ENCODE measurements at regions not wholly inside any gene's neighbourhood (a gene's known extent, or its start where the extent isn't known, plus 50 kb on each side); places are given as distances from the start of the nearest gene placed in this dataset.

- intact Hi-C loops (cut with DNase I): no loop called here
- DNase-seq (ENCODE audit: low spot score): no peak
These were observed 444.9 kb downstream of the PCDH20 start for GRCh38 chr13:60970736-60971135.

DNA sequence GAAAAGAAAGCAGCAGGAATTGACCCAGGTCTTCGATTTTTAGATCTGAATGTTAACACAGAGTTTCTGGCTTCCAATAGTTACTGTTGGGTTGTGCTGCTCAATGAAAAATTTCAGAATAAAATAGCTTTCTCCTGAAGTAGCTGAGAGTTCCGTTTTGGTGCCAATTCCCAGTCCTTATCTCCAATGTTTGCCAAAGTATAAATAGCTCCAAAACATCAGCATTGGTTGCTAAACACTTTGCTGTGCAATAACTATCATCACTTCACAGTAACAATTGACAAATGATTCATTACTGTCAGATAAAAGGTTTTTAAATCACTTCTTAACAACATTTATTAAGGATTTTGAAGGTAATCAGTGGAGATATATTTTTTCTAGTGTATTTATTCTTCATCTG lies 446.0 kb downstream of the PCDH20 start:
- intact Hi-C loops (cut with DNase I): no loop called here
- DNase-seq (ENCODE audit: low spot score): no peak

DNA sequence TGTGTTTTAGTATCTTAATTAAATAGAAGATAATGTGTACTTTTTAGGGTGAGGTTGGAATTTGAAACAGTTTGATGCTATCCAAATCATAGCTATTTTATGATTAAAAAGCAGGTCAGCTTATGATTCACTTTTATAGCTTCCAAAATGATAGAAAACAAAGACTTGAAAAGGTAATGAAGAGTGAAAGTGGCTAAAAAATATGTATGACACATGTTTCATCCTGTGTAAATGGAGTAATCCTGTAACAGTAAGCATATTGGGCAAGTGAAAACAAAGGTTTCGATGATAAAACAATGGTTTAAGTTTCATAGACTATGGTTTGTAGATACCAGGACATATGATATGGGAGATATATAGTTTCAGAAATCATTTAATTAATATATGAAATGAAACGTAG lies 456.2 kb downstream of the PCDH20 start:
- no peak for DNase-seq (ENCODE audit: low spot score)
- intact Hi-C loops (cut with DNase I): no loop called here

DNA sequence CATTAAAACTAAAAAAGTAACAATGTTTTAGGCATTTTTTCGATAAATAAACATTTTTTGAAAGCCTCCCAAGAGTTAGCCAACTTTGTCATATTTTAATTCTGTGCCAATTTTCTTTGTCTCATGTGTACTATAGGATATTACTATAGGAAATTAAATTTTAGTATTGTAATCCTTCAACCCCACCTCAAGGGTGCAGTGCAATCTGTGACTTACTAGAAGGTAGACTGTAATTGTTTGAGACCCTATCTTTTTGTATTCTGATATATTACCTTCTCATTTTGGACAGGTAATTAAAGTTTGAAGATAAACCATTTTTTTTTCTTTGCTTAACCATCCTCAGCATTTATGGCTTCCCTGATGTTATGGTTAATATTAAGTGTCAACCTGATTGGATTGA lies 457.8 kb downstream of the PCDH20 start:
- no peak for DNase-seq (ENCODE audit: low spot score)
- intact Hi-C loops (cut with DNase I): no loop called here

DNA sequence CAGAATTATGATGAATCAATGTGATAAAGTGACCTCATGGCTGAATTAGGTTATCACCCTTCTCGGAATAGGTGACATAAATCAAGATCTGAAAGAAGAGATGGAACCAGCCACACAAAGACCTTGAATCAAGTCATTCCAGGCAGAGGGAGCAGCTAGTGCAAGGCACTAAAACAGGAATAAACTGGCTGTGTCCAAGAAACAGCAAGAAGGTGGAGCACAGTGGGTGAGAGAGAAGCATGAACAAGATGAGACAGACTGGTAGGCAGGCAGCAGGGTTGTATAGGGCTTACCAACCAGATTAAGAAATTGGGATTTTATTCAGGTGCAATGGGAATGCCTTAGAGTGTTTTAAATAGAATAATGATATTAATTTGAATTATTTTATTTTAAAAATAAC lies 470.3 kb downstream of the PCDH20 start:
- intact Hi-C loops (cut with DNase I): no loop called here

DNA sequence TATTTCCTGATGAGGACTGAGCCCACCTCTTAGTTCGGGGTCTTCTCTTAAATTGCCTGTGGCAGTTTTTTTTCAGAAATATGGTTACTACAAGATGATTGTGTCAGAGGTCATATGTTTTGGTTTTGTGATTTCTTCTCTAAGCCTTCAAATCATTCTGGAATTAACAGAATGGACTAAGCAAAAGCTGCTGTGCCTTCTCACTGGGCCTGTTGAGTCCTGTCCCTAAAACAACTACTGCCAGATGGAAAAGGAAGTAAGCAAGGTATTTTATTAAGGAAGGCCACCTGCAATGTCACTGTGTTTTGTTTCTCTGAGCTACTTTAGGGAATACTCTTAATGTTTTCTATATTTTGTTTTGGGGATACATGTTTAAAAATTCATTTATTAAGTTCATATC lies 470.8 kb downstream of the PCDH20 start:
- no peak for DNase-seq (ENCODE audit: low spot score)
- intact Hi-C loops (cut with DNase I): no loop called here

More for the DNA sequence above, 470.3 kb downstream of the PCDH20 start:
- DNase-seq (ENCODE audit: low spot score): no peak

DNA sequence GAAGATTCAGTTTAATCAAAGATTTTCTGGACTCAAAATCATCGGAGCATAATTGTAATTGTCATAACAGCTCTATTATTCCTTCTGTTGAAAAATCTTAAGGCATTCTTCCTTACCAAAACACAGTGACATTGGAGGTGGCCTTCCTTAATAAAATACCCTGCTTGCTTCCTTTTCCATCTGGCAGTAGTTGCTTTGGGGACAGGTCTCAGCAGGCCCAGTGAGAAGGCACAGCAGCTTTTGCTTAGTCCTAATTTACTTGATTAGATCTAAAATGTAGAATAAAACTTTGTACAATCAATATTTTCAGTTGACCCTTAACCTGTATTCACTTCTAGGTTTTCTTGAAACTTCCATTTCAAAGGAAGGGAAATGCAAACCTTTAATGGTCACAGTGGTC lies 471.6 kb downstream of the PCDH20 start:
- DNase-seq (ENCODE audit: low spot score): no peak
- intact Hi-C loops (cut with DNase I): no loop called here

DNA sequence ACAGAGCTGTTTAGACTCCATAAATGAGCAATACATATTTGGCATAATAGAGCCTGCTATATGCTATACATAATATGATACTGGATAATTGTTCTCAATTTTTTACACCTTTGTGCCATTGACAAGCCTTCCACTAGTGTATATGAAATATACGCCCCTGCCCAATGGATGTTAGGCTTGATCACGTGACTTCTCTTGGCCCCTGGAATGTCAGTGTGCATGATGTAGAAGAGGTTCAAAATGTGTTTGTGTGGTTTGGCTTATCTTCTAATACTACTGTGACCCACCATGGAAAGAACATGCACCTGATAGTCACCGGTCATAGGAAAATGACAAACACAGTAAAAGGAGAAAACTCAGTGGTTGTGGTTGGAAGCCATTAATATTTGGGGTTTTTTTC lies 479.4 kb downstream of the PCDH20 start:
- intact Hi-C loops (cut with DNase I): no loop called here
- DNase-seq (ENCODE audit: low spot score): no peak

DNA sequence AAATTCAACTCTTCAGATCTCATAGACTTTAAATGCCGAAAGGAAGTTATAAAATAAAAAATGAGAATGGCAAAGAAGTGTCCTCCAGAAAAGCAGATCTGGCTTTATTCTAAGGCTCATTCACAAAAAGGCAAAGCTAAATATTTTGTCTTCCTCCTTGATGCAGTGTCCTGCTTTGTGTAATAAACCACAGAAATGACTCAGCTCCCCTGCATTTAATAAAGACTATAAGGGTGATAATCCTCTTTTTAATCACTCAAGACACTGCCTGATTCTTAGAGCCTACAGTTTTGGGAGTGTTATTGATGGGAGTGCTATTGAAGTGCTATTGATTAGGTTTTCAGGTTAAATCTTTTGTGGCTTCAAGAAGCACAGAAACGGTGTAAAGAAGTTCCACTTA lies 482.0 kb downstream of the PCDH20 start:
- DNase-seq (ENCODE audit: low spot score): no peak
- intact Hi-C loops (cut with DNase I): no loop called here

GRCh38 chr13:60931858-60932546 lies 483.6 kb downstream of the PCDH20 start:
- intact Hi-C loops (cut with DNase I): no loop called here
- DNase-seq (ENCODE audit: low spot score): no peak

GRCh38 chr13:60925686-60926085 lies 490.0 kb downstream of the PCDH20 start:
- DNase-seq (ENCODE audit: low spot score): no peak
- intact Hi-C loops (cut with DNase I): no loop called here

DNA sequence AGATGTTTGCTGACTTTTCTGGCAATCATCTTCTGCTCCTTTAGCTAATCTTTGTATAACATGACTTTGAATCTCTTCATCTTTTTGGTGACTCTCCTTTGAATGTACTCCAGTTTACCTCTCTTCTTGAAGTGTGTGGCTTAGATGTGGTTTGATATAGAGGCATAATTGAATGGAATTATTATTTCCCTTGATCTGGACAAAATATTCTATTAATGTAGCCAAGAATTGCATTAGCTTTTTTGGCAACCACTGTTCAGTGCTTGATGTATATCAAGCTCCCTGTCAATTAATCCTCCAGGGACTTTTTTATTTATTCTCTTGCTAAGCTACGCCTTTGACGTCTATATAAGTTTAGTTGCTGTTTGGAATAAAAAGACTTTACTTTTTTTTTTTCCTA lies 490.8 kb downstream of the PCDH20 start:
- intact Hi-C loops (cut with DNase I): no loop called here
- no peak for DNase-seq (ENCODE audit: low spot score)

DNA sequence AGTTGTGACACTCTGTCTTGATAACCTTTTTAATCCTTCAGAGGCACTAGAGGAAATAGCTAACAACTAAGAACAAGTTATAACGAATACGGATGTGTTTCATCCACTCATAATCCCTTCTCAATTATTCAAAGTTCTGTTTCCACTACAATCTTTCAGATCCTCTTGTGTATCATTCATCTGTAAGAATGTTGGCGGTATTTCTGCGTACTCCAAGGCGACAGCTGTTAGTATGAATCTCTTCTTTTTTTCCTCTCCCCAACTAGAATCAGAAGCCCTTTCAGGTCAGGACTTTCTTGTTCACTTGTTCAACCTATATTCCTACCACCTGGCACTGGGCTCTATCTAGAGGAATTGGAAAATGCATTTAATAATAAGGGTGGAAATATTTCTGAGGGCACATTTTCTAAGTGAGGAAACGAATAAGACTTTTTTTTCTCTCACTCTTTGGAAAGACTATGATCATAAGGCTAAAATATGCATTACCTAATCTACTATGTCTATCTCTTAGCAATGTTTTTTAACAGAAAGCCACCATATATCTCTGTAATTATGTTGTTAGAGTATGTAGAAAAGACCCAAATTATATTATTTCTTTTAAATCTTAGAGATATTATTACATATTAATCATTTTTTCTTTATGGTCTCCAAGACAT lies 492.9 kb downstream of the PCDH20 start:
- intact Hi-C loops (cut with DNase I): no loop called here
- DNase-seq (ENCODE audit: low spot score): no peak

GRCh38 chr13:60893801-60894200 lies 496.8 kb downstream of the TDRD3 start:
- intact Hi-C loops (cut with DNase I): no loop called here
- no peak for DNase-seq (ENCODE audit: low spot score)

DNA sequence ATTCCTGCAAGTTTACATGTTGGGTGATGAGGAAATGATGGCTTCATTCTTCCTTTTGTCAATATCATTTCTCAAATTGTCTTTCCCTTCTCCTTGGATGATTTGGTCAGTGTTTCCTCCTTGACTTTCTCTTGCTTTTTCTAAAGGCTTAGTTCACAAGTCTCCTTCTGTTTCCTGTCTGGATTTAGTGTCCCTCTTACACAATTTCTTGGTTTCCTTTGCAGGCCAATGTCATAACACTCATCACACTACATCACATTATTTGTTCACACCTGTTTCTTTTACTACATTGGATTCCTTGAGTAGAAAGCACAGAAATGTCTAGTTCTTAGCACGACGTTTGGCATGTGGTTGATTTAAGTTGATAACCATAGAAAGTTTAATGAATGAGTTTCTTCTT lies 490.7 kb downstream of the TDRD3 start:
- DNase-seq (ENCODE audit: low spot score): no peak
- intact Hi-C loops (cut with DNase I): no loop called here

DNA sequence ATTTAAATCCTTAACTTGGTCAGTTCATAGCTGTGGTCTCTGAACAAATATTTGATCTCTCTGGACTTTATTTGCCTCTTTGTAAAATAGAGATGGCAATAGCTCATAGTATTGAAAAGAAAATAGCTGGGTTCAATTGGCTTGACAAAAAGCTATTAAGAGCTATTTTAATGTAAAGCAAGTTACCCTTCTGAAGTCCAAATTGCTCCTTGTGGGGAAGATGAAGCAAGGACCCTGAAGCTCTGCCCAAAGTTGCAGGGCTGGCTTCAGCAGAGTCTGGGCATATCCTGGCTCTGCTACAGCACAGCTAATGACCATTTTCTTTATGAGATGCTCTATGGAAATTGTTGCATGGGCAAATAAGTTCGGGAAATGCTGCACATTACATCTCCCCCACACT lies 484.5 kb downstream of the TDRD3 start:
- intact Hi-C loops (cut with DNase I): no loop called here

GRCh38 chr13:60873116-60873515 lies 476.1 kb downstream of the TDRD3 start:
- intact Hi-C loops (cut with DNase I): no loop called here
- DNase-seq (ENCODE audit: low spot score): no peak

More for the DNA sequence above, 484.5 kb downstream of the TDRD3 start:
- DNase-seq (ENCODE audit: low spot score): no peak

GRCh38 chr13:60869941-60870613 lies 473.1 kb downstream of the TDRD3 start:
- DNase-seq (ENCODE audit: low spot score): no peak
- intact Hi-C loops (cut with DNase I): no loop called here

DNA sequence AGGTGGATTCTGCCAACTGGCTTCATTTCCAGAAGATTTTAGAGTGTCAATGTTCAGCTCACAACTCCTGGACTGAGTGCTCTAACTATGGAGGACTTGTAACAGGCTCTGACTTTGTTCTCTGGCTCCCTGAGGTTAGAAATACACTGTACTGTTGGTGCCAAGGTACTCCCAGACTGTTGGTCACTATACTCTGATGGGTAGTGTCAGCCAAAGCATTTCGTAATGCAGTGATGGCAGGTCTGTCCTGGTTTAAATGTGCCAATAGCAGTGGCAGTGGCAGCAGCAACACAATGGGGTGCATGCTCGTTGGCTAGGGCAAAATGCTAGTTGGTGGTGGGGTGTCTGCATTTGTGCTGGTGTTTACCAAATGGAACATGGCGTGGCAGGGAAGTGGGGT lies 472.2 kb downstream of the TDRD3 start:
- intact Hi-C loops (cut with DNase I): no loop called here
- DNase-seq (ENCODE audit: low spot score): no peak

GRCh38 chr13:60862036-60862435 lies 465.0 kb downstream of the TDRD3 start:
- intact Hi-C loops (cut with DNase I): no loop called here
- DNase-seq (ENCODE audit: low spot score): no peak

GRCh38 chr13:60857698-60858097 lies 460.7 kb downstream of the TDRD3 start:
- intact Hi-C loops (cut with DNase I): no loop called here
- no peak for DNase-seq (ENCODE audit: low spot score)
